ENCODE measurements at regions not wholly inside any gene's neighbourhood (a gene's known extent, or its start where the extent isn't known, plus 50 kb on each side); places are given as distances from the start of the nearest gene placed in this dataset.

GRCh38 chrX:128780934-128781333 lies 728.7 kb upstream of the ACTRT1 start:
- TF ChIP-seq, protein P1, sequence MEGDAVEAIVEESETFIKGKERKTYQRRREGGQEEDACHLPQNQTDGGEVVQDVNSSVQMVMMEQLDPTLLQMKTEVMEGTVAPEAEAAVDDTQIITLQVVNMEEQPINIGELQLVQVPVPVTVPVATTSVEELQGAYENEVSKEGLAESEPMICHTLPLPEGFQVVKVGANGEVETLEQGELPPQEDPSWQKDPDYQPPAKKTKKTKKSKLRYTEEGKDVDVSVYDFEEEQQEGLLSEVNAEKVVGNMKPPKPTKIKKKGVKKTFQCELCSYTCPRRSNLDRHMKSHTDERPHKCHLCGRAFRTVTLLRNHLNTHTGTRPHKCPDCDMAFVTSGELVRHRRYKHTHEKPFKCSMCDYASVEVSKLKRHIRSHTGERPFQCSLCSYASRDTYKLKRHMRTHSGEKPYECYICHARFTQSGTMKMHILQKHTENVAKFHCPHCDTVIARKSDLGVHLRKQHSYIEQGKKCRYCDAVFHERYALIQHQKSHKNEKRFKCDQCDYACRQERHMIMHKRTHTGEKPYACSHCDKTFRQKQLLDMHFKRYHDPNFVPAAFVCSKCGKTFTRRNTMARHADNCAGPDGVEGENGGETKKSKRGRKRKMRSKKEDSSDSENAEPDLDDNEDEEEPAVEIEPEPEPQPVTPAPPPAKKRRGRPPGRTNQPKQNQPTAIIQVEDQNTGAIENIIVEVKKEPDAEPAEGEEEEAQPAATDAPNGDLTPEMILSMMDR (conservative IDR thresholded peaks at IDR 0.05; ENCODE audit: low read depth, low read length), result no peak
- TF ChIP-seq EZH2 (IDR thresholded peaks at IDR 0.05; ENCODE audit: borderline replicate concordance, low read depth, low read length, poor library complexity, severe bottlenecking), result no peak
